Suppressor macrophage (primary cell): ENCODE measurements at regions not wholly inside any gene's neighbourhood (a gene's known extent, or its start where the extent isn't known, plus 50 kb on each side); places are given as distances from the start of the nearest gene placed in this dataset.

ENCODE experiments used
- DNase-seq, 4 experiments: peaks; one replicate each; pipeline ENCODE4 v3.0.0-alpha.2; 2020 to 2022

DNA sequence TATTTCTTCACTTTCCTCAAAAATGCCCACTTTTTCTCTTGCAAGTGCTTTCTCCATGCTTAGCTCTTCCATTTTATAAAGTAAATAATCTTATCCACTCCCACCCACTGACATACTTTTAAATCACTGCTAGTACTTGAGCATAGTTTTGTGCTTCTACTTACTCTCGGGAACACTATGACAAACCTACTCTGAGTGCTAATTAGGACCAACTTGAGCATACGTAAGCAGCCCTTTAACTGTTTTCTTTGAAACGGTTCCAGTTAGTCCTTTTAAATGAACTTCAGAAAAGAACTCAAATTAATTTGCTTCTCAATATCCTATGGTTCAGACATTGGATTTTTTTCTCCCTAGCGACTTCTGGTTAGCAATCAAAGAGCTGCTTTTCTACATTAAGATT is 280.0 kb upstream of the SOX2 start:
- no peak for DNase-seq

DNA sequence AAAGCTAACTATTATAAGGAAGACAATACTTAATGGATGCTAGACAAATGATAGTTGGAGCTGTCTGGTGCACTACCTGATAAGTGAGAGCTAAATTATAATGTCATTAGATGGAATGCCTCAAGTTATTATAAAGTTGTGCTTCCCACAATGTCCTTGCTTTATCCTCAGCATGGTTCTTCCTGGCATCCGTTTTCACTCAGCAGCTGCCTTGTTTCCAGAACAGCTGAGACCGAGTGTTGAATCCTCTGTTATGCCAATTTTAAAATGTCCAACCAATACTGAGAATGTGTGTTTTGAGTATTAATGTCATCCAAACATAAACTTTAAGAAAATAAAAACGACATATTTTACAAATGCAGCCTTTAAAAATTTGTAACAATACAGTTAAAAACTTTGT is 286.7 kb upstream of the SOX2 start:
- DNase-seq = no peak

DNA sequence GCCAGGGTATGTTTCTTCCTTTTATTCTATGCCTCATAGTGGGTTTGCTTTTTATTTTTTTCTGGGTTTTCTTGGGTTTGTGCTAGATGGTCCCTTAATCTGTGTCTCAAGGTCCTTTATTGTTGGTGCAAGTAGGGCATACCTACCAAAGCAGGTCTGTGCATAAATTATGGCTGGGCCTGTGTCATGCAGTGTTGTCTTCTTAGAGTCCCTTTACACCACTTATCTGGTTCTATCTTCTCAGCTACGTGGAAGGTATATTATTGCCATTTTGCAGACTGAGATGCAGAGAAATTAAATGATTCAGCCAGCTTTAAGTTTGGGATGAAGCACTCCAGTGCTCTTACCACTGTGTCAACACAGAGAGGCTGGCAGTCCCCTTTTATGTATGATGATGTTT is 293.5 kb upstream of the SOX2 start:
- DNase-seq = no peak

DNA sequence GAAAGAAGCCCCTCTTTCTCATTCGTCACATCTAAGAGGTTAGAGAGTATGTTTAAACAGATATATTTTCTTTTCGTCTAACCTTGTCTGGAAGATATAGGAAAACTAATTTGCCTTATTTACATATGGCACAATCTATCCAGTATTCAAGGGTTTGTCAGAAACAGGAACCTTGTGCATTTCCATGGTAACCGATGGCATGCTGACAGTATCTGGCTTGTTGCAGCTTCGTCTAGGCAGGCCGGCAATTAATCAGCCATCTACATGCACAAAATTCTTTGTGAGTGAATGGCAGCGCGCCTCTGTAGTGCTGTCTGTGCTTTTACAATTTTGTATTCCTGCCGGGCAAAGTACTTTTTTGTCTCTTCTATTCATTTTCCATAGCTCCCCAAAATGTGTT is 294.0 kb upstream of the SOX2 start:
- peak in 1 of 4 experiments; percentile 1 for DNase-seq

DNA sequence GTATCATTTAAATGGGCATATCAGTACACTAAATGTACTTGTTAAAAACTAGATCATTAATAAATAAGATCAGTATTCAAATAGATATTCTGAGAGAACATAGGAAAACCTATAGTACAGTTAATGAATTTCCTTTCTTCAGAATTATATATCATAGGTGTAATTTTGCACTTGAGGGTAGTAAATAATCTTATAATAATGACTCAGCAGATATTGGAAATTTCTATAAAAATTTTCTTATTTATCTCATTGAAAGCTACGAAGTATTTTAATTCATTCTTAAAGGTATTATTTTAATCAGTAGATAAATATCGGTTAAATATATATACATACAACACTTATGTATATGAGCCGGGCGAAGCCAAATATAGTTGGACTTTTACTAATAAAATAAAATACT is 300.9 kb upstream of the SOX2 start:
- DNase-seq = no peak

- no peak for DNase-seq
These were observed 307.7 kb upstream of the SOX2 start for GRCh38 chr3:181403876-181404660.

DNA sequence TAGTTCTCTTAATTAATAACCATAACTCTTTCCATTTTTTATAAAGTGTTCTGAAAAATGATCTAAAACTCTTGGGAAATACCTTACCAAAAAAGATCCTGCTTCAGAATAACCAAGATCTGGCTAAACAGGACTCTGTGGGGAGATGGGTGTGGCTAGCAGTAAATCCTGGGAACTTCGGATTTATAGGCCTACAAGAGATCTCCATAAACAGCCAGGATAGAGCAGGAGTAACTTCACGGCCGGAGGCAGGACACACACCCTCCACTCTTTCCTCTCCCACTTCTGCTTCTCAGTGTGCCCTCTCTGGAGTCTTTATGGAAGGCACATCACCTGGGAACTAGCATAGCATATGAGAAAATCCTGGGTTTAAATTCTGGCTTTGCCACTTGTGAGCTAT is 309.4 kb upstream of the SOX2 start:
- no peak for DNase-seq

DNA sequence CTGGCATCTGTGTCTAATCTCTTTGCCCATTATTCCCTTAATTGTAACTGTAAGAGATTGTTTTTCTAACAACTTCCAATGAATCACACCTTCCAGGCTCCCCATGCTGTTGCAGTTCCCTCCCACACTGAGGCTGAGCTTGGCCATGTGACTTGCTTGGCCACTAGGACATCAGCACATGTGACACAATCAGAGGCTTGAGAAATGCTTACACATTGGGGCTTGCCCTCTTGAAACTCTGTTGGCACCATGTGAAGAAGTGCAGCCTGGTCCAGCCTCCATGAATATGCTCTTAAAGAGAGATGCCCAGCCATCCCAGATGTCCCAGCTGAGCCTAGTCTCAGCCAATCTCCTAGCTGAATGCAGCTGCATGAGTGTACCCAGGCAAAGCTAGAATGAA is 326.8 kb upstream of the SOX2 start:
- peak in 2 of 4 experiments; percentile 1 for DNase-seq

DNA sequence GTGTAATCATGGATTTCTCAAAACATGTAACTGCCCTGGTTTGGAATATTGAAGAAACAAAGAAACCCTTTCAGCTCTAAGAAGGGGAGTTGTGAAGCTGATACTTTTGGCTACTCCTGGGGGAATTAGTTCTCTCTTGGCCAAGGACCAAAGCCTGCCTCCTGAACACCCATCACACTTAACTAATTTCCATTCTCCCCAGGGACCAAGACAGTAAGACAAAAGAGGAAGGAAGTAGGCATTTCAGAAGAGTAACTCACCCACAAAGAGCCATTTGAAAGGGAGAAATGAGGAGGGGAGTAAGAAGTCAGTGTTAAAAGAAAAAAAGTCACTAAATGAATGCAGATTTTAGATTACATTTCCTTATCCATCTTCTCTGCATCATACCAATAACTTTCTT is 328.0 kb upstream of the SOX2 start:
- DNase-seq = no peak

DNA sequence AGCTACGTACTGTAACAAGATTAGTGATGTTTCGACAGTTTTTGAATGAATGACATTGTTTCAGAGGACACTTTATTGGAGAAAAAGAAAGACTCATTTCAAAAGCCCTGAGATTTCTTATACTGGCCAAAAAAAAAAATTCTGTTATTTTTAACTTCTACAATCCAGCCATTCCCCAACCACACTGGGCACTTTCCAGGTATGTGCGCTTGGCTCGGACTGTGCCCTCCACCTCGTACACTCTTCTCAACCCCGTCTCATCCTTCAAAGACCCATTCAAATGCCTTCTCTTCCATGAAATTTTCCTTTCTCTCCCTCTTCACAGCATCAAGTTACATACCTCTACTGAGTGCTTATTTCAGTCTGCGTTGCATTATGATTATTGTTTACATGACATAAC is 328.5 kb upstream of the SOX2 start:
- DNase-seq = no peak

GRCh38 chr3:181382656-181383055 is 329.1 kb upstream of the SOX2 start:
- DNase-seq = no peak

DNA sequence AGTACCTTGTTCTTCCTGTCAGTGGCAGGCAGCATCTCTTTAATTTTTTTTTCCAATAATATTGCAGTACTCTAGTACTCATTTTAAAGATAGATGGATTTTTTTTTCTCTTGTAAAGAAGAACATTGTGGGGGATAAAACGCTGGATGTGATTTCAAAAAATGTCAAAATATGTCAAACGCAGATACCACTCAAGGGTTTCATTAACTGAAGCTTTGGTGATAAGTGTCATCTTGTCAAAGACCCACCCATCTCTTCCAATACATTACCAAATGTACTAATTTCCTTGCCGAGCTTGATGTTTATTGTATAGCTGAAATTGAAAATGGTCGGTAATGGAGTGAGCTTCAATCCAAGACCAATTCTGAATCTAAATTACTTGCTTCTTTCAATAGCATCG is 332.4 kb upstream of the SOX2 start:
- no peak for DNase-seq

DNA sequence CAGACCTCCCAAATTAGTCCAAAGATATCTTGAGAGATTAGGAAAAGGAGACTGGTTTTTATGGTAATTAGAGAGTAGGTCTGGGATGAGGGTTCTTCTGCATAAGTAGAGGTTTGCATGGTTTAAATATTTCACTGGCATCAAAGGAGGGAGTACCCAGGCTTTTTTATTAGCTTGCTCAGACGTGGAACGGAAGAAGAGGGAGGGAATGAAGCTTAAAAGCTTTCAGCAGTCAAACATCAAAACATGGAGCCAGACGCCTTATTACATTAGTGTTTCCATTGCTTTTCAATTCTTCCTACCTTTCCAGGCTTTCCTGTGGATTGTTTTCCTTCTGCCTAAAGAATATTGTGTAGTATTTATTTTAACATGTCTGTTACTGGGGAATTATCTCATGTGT is 342.1 kb upstream of the SOX2 start:
- DNase-seq = no peak

DNA sequence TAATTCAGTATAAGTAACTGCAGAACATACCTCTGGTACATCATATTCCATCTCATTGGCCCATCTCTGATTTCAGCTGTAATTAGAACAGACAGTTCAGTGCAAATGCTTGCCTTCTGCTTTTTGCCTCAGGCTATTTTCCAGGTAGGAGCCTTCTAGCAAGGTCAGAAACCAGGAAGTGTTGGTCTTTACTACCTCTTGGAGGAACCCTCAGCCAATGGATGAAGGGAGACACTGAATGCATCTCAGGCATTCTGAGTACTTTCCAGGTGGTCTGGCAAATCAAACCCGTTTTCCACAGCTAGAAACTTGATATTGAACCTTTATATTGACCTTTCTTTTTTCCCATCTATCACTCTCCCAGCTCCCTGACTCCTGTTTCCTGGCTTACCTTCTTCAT is 348.5 kb upstream of the SOX2 start:
- no peak for DNase-seq

GRCh38 chr3:181362378-181362777 is 349.3 kb upstream of the SOX2 start:
- no peak for DNase-seq

- no peak for DNase-seq
These were observed 353.2 kb upstream of the SOX2 start for GRCh38 chr3:181358562-181358961.

DNA sequence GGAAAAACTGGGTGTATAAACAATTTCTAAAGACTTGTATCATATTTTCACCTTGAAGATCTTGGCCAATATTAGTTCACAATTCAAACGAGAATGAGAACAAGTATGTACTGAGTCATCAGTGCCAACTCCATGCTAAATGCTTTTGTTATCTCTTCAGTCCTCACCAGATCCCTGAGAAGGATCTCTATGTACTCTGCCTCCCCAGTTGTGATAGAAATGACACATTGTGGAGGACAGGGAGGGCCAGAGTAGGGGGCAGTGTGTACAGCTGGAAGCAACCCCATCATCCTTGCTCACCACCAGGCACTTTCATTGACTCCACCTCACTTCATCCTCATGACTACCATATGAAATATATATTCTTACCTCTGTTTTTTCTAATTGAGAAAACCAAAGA is 353.7 kb upstream of the SOX2 start:
- no peak for DNase-seq

- DNase-seq = no peak
These were observed 357.6 kb upstream of the SOX2 start for GRCh38 chr3:181354140-181354539.

- no peak for DNase-seq
These were observed 354.8 kb upstream of the DNAJC19 start for GRCh38 chr3:181344331-181344730.

GRCh38 chr3:181336597-181336996 is 347.1 kb upstream of the DNAJC19 start:
- DNase-seq = no peak

GRCh38 chr3:181333394-181333793 is 343.9 kb upstream of the DNAJC19 start:
- no peak for DNase-seq

- DNase-seq = no peak
These were observed 341.5 kb upstream of the DNAJC19 start for GRCh38 chr3:181330821-181331563.

GRCh38 chr3:181330257-181330656 is 340.7 kb upstream of the DNAJC19 start:
- DNase-seq = no peak

GRCh38 chr3:181329024-181329423 is 339.5 kb upstream of the DNAJC19 start:
- DNase-seq = no peak
